Hepatocyte (in vitro differentiated cells): ENCODE measurements at regions not wholly inside any gene's neighbourhood (a gene's known extent, or its start where the extent isn't known, plus 50 kb on each side); places are given as distances from the start of the nearest gene placed in this dataset.
A peak's percentile ranks its signal among the peaks of the same experiment; 100 is the strongest.

Experiments used
- DNase-seq: peaks from one replicate; pipeline ENCODE4 v3.0.0-alpha.2; 2016; ENCODE audit warnings: low spot score
- H2AFZ ChIP-seq: fragments of 200-600 bp; sonication (generic); 2 replicates; pipeline ENCODE4 v1.6.0; 2016; ENCODE audit warnings: antibody characterized with exemption, mild to moderate bottlenecking
- H3K27ac ChIP-seq: fragments of 200-600 bp; sonication (generic); 2 replicates; pipeline ENCODE4 v1.5.1; 2016; ENCODE audit warnings: mild to moderate bottlenecking
- H3K27me3 ChIP-seq: fragments of 200-600 bp; sonication (generic); 2 replicates; pipeline ENCODE4 v1.6.1; 2016
- H3K36me3 ChIP-seq: fragments of 200-600 bp; sonication (generic); replicated peaks from 2 replicates; pipeline ENCODE4 v1.5.1; 2016; ENCODE audit warnings: low read depth; ENCODE audit not compliant: insufficient read depth
- H3K4me1 ChIP-seq: fragments of 200-600 bp; sonication (generic); 2 replicates; pipeline ENCODE4 v1.5.1; 2016; ENCODE audit warnings: mild to moderate bottlenecking, moderate library complexity; ENCODE audit not compliant: insufficient read depth
- H3K4me2 ChIP-seq: fragments of 200-600 bp; sonication (generic); 2 replicates; pipeline ENCODE4 v1.6.0; 2016
- H3K4me3 ChIP-seq: fragments of 200-600 bp; sonication (generic); 2 replicates; pipeline ENCODE4 v1.5.1; 2016; ENCODE audit warnings: mild to moderate bottlenecking
- H3K79me2 ChIP-seq: fragments of 200-600 bp; sonication (generic); 2 replicates; pipeline ENCODE4 v1.6.0; 2017; ENCODE audit warnings: mild to moderate bottlenecking
- H3K9me2 ChIP-seq: fragments of 200-600 bp; sonication (generic); replicated peaks from 2 replicates; pipeline ENCODE4 v1.6.0; 2017; ENCODE audit warnings: mild to moderate bottlenecking; ENCODE audit not compliant: insufficient read depth
- H3K9me3 ChIP-seq: fragments of 200-600 bp; sonication (generic); 2 replicates; pipeline ENCODE4 v1.5.1; 2016; ENCODE audit warnings: low read depth, mild to moderate bottlenecking
- H4K20me1 ChIP-seq: fragments of 200-600 bp; sonication (generic); 2 replicates; pipeline ENCODE4 v1.6.0; 2016; ENCODE audit warnings: mild to moderate bottlenecking; ENCODE audit not compliant: insufficient read depth, poor library complexity, severe bottlenecking
- EZH2 ChIP-seq: fragments of 200-600 bp; sonication (generic); IDR thresholded peaks from 2 replicates; pipeline ENCODE4 v1.6.1; 2016; ENCODE audit warnings: antibody characterized with exemption, mild to moderate bottlenecking, borderline replicate concordance
- EZH2phosphoT487 ChIP-seq: fragments of 200-600 bp; sonication (generic); IDR thresholded peaks from one replicate; pipeline ENCODE4 v1.6.1; 2018; ENCODE audit warnings: antibody characterized with exemption, mild to moderate bottlenecking, low read depth, moderate library complexity; ENCODE audit not compliant: unreplicated experiment, severe bottlenecking
- WGBS: methylation state at CpG from one replicate; pipeline ENCODE4 v1.1.6; 2016; ENCODE audit warnings: low lambda C conversion rate; ENCODE audit errors: missing lambda C conversion rate; 5-methylcytosine and 5-hydroxymethylcytosine counted together
- TF ChIP-seq, protein P1 (sequence below): fragments of 200-600 bp; sonication (generic); IDR thresholded peaks from 2 replicates; pipeline ENCODE4 v1.5.1; 2016; ENCODE audit warnings: antibody characterized with exemption, mild to moderate bottlenecking; ENCODE audit not compliant: poor library complexity

DNA sequence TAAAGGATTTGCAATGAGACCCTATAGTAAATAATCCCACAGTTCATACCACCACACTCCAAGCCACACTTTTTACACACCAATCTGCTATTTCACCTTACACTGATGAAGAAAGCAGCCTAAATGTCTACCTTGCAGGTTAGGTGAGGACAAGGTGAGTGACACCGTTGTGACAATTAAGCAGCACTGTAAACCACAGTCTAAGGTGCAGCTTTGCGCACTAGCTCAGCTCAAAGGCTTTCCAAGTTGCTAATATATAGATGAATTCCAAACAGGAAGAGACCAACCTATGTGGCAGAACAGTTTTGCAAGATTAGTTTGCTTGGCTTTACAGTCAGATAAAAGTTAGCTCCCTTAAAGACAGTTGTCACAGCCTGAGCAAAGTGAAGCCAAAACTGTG lies 429.5 kb upstream of the MARCKS start:
- H3K4me3 ChIP-seq = no peak overlapping the region
- no peaks in the 10 kb centered on the region for H3K9me2 ChIP-seq
- H4K20me1 ChIP-seq = no peaks in the 10 kb centered on the region
- no peaks in the 10 kb centered on the region for H3K9me3 ChIP-seq
- no peak overlapping the region for H3K4me2 ChIP-seq
- no peaks in the 10 kb centered on the region for H3K27me3 ChIP-seq
- H3K27ac ChIP-seq = no peak overlapping the region
- no peaks in the 10 kb centered on the region for H3K79me2 ChIP-seq
- no peaks in the 10 kb centered on the region for H3K4me1 ChIP-seq
- TF ChIP-seq, protein P1, sequence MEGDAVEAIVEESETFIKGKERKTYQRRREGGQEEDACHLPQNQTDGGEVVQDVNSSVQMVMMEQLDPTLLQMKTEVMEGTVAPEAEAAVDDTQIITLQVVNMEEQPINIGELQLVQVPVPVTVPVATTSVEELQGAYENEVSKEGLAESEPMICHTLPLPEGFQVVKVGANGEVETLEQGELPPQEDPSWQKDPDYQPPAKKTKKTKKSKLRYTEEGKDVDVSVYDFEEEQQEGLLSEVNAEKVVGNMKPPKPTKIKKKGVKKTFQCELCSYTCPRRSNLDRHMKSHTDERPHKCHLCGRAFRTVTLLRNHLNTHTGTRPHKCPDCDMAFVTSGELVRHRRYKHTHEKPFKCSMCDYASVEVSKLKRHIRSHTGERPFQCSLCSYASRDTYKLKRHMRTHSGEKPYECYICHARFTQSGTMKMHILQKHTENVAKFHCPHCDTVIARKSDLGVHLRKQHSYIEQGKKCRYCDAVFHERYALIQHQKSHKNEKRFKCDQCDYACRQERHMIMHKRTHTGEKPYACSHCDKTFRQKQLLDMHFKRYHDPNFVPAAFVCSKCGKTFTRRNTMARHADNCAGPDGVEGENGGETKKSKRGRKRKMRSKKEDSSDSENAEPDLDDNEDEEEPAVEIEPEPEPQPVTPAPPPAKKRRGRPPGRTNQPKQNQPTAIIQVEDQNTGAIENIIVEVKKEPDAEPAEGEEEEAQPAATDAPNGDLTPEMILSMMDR = no peak
- TF ChIP-seq EZH2phosphoT487 (no peak), EZH2 (no peak)
- DNase-seq = no peak
- 81% methylated on average over 2 of the region's 2 CpGs for WGBS
- no peaks in the 10 kb centered on the region for H3K36me3 ChIP-seq
- no peak overlapping the region for H2AFZ ChIP-seq

DNA sequence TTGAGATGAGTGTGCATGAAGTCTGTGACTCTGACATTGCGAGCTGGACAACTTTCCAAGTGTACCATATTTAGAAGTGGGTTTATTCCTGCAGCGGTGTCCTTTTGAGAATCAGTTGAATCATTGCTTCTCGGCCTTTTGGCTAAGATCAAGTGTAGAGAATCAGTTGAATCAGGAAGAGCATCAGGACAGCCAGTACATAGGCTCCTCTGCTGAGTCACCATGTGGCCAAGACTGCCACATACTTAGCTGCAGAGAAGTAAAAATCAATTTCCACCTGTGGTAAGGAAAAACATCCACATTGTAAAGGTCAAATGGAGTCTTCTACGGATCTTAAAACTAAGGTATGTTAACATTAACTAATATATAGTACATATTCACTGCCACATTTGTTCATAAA lies 428.4 kb upstream of the MARCKS start:
- H3K4me2 ChIP-seq = no peak overlapping the region
- no peaks in the 10 kb centered on the region for H3K27me3 ChIP-seq
- H3K9me2 ChIP-seq = no peaks in the 10 kb centered on the region
- H3K27ac ChIP-seq = no peak overlapping the region
- 99% methylated on average over 4 of the region's 4 CpGs for WGBS
- no peak overlapping the region for H3K4me3 ChIP-seq
- H3K79me2 ChIP-seq = no peaks in the 10 kb centered on the region
- TF ChIP-seq, protein P1 = no peak
- TF ChIP-seq EZH2phosphoT487 = no peak
- no peak for TF ChIP-seq EZH2
- H4K20me1 ChIP-seq = no peaks in the 10 kb centered on the region
- H3K4me1 ChIP-seq = peaks cover 10% of the 10 kb centered on the region
- no peaks in the 10 kb centered on the region for H3K9me3 ChIP-seq
- H3K36me3 ChIP-seq = no peaks in the 10 kb centered on the region
- no peak overlapping the region for H2AFZ ChIP-seq
- no peak for DNase-seq

DNA sequence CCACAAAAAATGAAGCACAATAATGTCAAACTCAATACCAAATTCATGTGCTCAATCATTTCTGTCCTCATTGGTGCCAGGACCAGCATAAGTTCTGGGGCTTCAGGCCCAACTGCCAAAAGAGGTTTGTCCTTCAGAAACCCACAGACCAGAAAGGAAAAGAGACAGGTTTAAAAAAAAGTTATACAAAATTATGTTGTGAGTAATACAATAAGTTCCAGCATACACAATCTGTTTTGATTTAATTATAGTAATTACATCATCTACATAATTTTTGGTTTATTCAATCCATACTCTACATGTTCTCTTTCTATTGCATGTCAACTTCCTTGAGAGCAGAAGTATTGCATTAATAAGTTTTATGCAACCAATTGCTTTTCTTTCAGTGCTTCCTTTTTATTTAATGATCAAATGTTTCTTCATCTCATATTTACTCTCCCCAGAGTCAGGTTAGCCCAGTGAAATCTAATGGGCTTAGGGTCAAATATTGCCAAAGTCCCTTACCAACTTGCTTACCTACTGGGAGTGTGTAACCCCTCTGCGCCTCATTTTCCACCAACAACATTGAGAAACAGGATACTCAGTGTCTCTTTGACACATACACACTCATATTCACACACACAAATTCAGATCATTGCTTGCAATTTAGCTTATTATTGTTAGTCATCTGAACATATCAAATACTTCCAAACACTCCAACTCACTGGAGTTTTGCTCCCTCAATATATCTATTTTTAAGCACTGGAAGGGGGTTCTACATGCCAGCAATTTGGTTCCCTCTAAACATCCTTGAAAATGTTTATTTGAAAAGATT lies 424.4 kb upstream of the MARCKS start:
- Histone ChIP-seq H3K4me2 (peak overlapping the region; percentile 50), H3K36me3 (no peaks in the 10 kb centered on the region)

More for the DNA sequence above, 424.4 kb upstream of the MARCKS start:
- Histone ChIP-seq H3K27ac (no peak overlapping the region), H4K20me1 (no peaks in the 10 kb centered on the region), H3K9me3 (no peaks in the 10 kb centered on the region), H3K4me3 (no peak overlapping the region), H3K27me3 (no peaks in the 10 kb centered on the region), H3K79me2 (no peaks in the 10 kb centered on the region), H3K4me1 (peaks cover 16% of the 10 kb centered on the region), H3K9me2 (no peaks in the 10 kb centered on the region), H2AFZ (no peak overlapping the region)
- TF ChIP-seq EZH2 = no peak
- TF ChIP-seq, protein P1 = no peak
- no peak for TF ChIP-seq EZH2phosphoT487
- no peak for DNase-seq
- 80% methylated on average over 1 of the region's 1 CpG for WGBS
